PC-9 (cell line): ENCODE measurements at regions not wholly inside any gene's neighbourhood (a gene's known extent, or its start where the extent isn't known, plus 50 kb on each side); places are given as distances from the start of the nearest gene placed in this dataset.

Source experiments
- BruUV-seq: library from RNA; stranded (reverse); fragments of 400-500 nt; replicated peaks from 2 replicates; lab custom pipeline; 2021; lab: Mats Ljungman, UMichigan
- CTCF ChIA-PET: fragments of 300-600 bp; sonication (Branson Sonifier 250); formaldehyde crosslinking; loops from one replicate; lab custom pipeline; 2022; ENCODE audit warnings: antibody characterized with exemption; lab: Charles Lee
- POLR2A ChIA-PET: fragments of 300-600 bp; sonication (Branson Sonifier 250); formaldehyde crosslinking; loops from one replicate; lab custom pipeline; 2022; ENCODE audit warnings: antibody characterized with exemption; ENCODE audit not compliant: unreplicated experiment; lab: Charles Lee
- DNase-seq, 2 experiments: peaks; one replicate each; pipeline versions ENCODE4 v3.0.0 to v3.0.0-alpha.2; 2015 to 2022; ENCODE audit warnings: mixed read lengths in 1 of 2
- H2AFZ ChIP-seq: fragments of 200-600 bp; sonication (generic); 2 replicates; pipeline ENCODE4 v1.8.1; 2017; ENCODE audit warnings: antibody characterized with exemption
- H3F3A ChIP-seq: fragments of 200-600 bp; sonication (generic); 2 replicates; pipeline ENCODE4 v1.8.1; 2017; ENCODE audit warnings: antibody characterized with exemption, mild to moderate bottlenecking, low read depth; ENCODE audit not compliant: insufficient read depth
- H3K27ac ChIP-seq: fragments of 200-600 bp; sonication (generic); 2 replicates; pipeline ENCODE4 v1.6.1; 2016; ENCODE audit warnings: mixed run types
- H3K27me3 ChIP-seq: fragments of 200-600 bp; sonication (generic); 2 replicates; pipeline ENCODE4 v1.6.1; 2016; ENCODE audit warnings: low read depth, mixed run types; ENCODE audit not compliant: insufficient read depth
- H3K36me3 ChIP-seq: fragments of 200-600 bp; sonication (generic); 2 replicates; pipeline ENCODE4 v1.6.1; 2016; ENCODE audit warnings: low read depth, mixed run types
- H3K4me1 ChIP-seq: fragments of 200-600 bp; sonication (generic); replicated peaks from 2 replicates; pipeline ENCODE4 v1.6.1; 2016; ENCODE audit warnings: mixed run types; ENCODE audit not compliant: insufficient read depth
- H3K4me2 ChIP-seq: fragments of 200-600 bp; sonication (generic); 2 replicates; pipeline ENCODE4 v1.6.1; 2017; ENCODE audit warnings: mixed run types
- H3K4me3 ChIP-seq: fragments of 200-600 bp; sonication (generic); 2 replicates; pipeline ENCODE4 v1.6.1; 2016; ENCODE audit warnings: mixed run types
- H3K79me2 ChIP-seq: fragments of 200-600 bp; sonication (generic); 2 replicates; pipeline ENCODE4 v1.6.1; 2017; ENCODE audit warnings: low read depth, mixed run types
- H3K9me2 ChIP-seq: fragments of 200-600 bp; sonication (generic); 2 replicates; pipeline ENCODE4 v1.8.1; 2017; ENCODE audit warnings: mild to moderate bottlenecking; ENCODE audit not compliant: insufficient read depth
- H3K9me3 ChIP-seq: fragments of 200-600 bp; sonication (generic); 2 replicates; pipeline ENCODE4 v1.8.1; 2016; ENCODE audit warnings: low read depth; ENCODE audit not compliant: insufficient read depth
- H4K20me1 ChIP-seq: fragments of 200-600 bp; sonication (generic); 2 replicates; pipeline ENCODE4 v1.8.1; 2017; ENCODE audit not compliant: insufficient read depth
- EZH2 ChIP-seq: fragments of 200-600 bp; sonication (generic); IDR thresholded peaks from 2 replicates; pipeline ENCODE4 v1.8.0; 2017; ENCODE audit warnings: antibody characterized with exemption, low read depth
- intact Hi-C: fragments of 100-400 bp; cut with micrococcal nuclease; formaldehyde crosslinking; loops from one replicate; pipeline ENCODE4 v1.10.0; 2022; ENCODE audit not compliant: unreplicated experiment
- TF ChIP-seq, protein P1 (sequence below): fragments of 200-600 bp; sonication (generic); conservative IDR thresholded peaks from 2 replicates; pipeline ENCODE4 v1.6.1; 2017; ENCODE audit warnings: mixed run types, antibody characterized with exemption, mild to moderate bottlenecking, moderate library complexity

- POLR2A ChIA-PET, result no interaction called here
- H3K27me3 ChIP-seq, result no peaks in the 10 kb centered on the region
- no peak overlapping the region for H2AFZ ChIP-seq
- DNase-seq, result no peak
- no peak overlapping the region for H3K27ac ChIP-seq
- BruUV-seq, result no TSS peak
- no peaks in the 10 kb centered on the region for H4K20me1 ChIP-seq
- H3K36me3 ChIP-seq, result no peaks in the 10 kb centered on the region
- H3K9me2 ChIP-seq, result no peaks in the 10 kb centered on the region
- no peak overlapping the region for H3K4me3 ChIP-seq
- TF ChIP-seq, protein P1, sequence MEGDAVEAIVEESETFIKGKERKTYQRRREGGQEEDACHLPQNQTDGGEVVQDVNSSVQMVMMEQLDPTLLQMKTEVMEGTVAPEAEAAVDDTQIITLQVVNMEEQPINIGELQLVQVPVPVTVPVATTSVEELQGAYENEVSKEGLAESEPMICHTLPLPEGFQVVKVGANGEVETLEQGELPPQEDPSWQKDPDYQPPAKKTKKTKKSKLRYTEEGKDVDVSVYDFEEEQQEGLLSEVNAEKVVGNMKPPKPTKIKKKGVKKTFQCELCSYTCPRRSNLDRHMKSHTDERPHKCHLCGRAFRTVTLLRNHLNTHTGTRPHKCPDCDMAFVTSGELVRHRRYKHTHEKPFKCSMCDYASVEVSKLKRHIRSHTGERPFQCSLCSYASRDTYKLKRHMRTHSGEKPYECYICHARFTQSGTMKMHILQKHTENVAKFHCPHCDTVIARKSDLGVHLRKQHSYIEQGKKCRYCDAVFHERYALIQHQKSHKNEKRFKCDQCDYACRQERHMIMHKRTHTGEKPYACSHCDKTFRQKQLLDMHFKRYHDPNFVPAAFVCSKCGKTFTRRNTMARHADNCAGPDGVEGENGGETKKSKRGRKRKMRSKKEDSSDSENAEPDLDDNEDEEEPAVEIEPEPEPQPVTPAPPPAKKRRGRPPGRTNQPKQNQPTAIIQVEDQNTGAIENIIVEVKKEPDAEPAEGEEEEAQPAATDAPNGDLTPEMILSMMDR, result no peak
- no peak for TF ChIP-seq EZH2
- no peaks in the 10 kb centered on the region for H3K4me1 ChIP-seq
- no peaks in the 10 kb centered on the region; the same call in 1 of the 2 replicates for H3F3A ChIP-seq
- H3K4me2 ChIP-seq, result no peak overlapping the region
- no peaks in the 10 kb centered on the region for H3K9me3 ChIP-seq
- CTCF ChIA-PET, result no interaction called here
- no peaks in the 10 kb centered on the region for H3K79me2 ChIP-seq
- intact Hi-C loops, result no loop called here
Measured at GRCh38 chr4:38510201-38510600, 153.8 kb upstream of the KLF3 start.

DNA sequence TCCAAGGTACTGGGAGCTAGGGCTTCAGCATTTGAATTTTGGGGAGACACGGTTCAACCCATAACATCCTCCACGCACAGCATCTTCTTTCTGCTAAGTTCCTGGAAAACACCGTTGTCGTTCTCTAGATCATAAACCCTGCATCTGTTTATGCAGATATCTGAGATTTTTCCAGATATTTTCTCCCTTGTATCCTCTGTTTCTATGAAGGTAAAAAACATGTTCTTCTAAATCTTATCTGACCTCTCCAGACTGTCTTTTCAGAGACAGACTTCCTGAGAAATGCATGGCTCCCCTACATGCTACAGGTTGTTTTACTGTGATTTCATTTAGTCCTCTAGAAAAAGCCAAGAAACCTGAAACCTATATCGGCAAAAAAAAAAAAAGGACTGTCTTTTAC, 152.3 kb upstream of the KLF3 start:
- Histone ChIP-seq H3K4me1 (no peaks in the 10 kb centered on the region), H2AFZ (no peak overlapping the region), H4K20me1 (no peaks in the 10 kb centered on the region), H3K9me3 (no peaks in the 10 kb centered on the region), H3K9me2 (no peaks in the 10 kb centered on the region), H3K27me3 (no peaks in the 10 kb centered on the region), H3K4me2 (no peak overlapping the region), H3K27ac (no peak overlapping the region), H3K79me2 (no peaks in the 10 kb centered on the region), H3F3A (no peaks in the 10 kb centered on the region; the same call in 1 of the 2 replicates), H3K4me3 (no peak overlapping the region), H3K36me3 (no peaks in the 10 kb centered on the region)
- no peak for DNase-seq
- BruUV-seq, result no TSS peak
- TF ChIP-seq EZH2, result no peak
- TF ChIP-seq, protein P1, result no peak
- intact Hi-C loops, result no loop called here
- CTCF ChIA-PET, result no interaction called here
- POLR2A ChIA-PET, result no interaction called here

- Histone ChIP-seq H3F3A (no peaks in the 10 kb centered on the region; the same call in 1 of the 2 replicates), H3K9me2 (no peaks in the 10 kb centered on the region), H2AFZ (no peak overlapping the region), H3K27ac (no peak overlapping the region), H3K27me3 (no peaks in the 10 kb centered on the region), H3K4me2 (no peak overlapping the region), H3K9me3 (no peaks in the 10 kb centered on the region), H3K79me2 (no peaks in the 10 kb centered on the region), H3K4me1 (no peaks in the 10 kb centered on the region), H3K4me3 (no peak overlapping the region), H4K20me1 (no peaks in the 10 kb centered on the region), H3K36me3 (no peaks in the 10 kb centered on the region)
- ChIA-PET CTCF (no interaction called here), POLR2A (no interaction called here)
- intact Hi-C loops, result no loop called here
- DNase-seq, result no peak
- no TSS peak for BruUV-seq
- TF ChIP-seq EZH2, result no peak
- TF ChIP-seq, protein P1, result no peak
Measured at GRCh38 chr4:38512840-38513239, 151.2 kb upstream of the KLF3 start.
